ENCODE measurements at regions not wholly inside any gene's neighbourhood (a gene's known extent, or its start where the extent isn't known, plus 50 kb on each side); places are given as distances from the start of the nearest gene placed in this dataset.
"Not testable (repeated sequence)": the region's sequence is repeated elsewhere in the genome, so short reads cannot be mapped to it uniquely, and the experiment has no call there.

- no peak for DNase-seq (ENCODE audit: low read depth)
- H3K4me3 ChIP-seq (ENCODE audit: low read length), result no peak overlapping the region
- TF ChIP-seq CTCF (conservative IDR thresholded peaks at IDR 0.05; ENCODE audit: low read length), result no peak
These were observed 130.8 kb upstream of the MAN2A1 start for GRCh38 chr5:109558952-109559351.

GRCh38 chr5:109558364-109558763 is 131.4 kb upstream of the MAN2A1 start:
- no peak for DNase-seq (ENCODE audit: low read depth)
- no peak for TF ChIP-seq CTCF (conservative IDR thresholded peaks at IDR 0.05; ENCODE audit: low read length)
- H3K4me3 ChIP-seq (ENCODE audit: low read length), result no peak overlapping the region

DNA sequence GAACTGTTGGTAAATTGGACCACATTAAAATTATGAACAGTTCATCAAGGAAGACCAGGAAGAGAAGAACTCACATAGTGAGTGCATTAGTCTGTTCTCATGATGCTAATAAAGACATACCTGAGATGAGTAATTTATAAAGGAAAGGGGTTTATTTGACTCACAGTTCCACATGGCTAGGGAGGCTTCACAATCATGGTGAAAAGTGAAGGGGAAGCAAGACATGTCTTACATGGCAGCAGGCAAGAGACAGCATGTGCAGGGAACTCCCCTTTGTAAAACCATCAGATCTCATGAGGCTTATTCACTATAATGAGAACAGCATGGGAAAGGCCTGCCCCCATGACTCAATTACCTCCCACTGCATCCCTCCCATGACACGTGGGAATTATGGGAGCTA is 135.9 kb upstream of the MAN2A1 start:
- TF ChIP-seq CTCF (conservative IDR thresholded peaks at IDR 0.05; ENCODE audit: low read length), result no peak
- H3K4me3 ChIP-seq (ENCODE audit: low read length), result no peak overlapping the region
- no peak for DNase-seq (ENCODE audit: low read depth)

DNA sequence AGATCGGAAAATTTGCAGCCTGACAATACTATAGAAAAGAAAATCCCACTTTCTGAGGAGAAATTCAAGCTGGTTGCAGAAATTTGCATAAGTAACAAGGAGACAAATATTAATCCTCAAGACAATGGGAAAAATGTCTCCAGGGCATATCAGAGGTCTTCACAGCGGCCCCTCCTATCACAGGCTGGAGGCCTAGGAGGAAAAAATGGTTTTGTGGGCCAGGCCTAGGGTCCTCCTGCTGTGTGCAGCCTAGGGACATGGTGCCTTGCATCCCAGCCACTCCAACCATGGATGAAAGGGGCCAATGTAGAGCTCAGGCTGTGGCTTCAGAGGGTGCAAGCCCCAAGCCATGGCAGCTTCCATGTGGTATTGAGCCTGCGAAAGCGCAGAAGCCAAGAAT is 138.5 kb upstream of the MAN2A1 start:
- not testable (repeated sequence) for DNase-seq (ENCODE audit: low read depth); H3K4me3 ChIP-seq (ENCODE audit: low read length)

DNA sequence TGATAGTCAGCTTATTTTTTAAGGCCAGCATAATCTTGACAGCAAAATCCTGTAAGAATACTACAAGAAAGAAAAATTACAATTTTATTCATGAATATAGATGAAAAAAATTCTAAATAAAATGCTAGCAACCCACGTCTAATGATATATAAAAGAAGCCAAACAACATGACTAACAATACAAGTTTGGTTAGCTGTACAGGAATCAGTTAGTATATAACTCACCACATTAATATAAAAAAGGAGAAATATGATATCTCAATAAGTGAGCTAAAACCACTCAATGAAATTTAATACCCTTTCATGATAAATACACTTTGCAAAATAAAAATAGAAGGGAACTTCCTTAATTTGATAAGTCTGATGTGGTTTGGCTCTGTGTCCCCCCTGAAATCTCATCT is 139.7 kb upstream of the MAN2A1 start:
- TF ChIP-seq CTCF (conservative IDR thresholded peaks at IDR 0.05; ENCODE audit: low read length), result no peak
- no peak for DNase-seq (ENCODE audit: low read depth)
- no peak overlapping the region for H3K4me3 ChIP-seq (ENCODE audit: low read length)

GRCh38 chr5:109546461-109546860 is 136.7 kb upstream of the PJA2 start:
- no peak overlapping the region for H3K4me3 ChIP-seq (ENCODE audit: low read length)
- TF ChIP-seq CTCF (conservative IDR thresholded peaks at IDR 0.05; ENCODE audit: low read length), result no peak
- DNase-seq (ENCODE audit: low read depth), result no peak

DNA sequence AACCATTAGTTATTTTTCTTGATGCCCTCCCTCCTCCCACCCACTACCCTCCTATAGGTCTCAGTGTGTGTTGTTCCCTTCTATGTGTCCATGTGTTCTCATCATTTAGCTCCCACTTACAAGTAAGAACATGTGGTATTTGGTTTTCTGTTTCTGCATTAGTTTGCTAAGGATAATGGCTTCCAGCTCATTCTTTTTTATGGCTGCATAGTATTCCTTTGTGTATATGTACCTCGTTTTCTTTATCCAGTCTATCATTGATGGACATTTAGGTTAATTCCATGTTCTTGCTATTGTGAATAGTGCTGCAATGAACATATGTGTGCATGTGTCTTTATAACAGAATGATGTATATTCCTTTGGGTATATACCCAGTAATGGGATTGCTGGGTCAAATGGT is 135.1 kb upstream of the PJA2 start:
- not testable (repeated sequence) for H3K4me3 ChIP-seq (ENCODE audit: low read length); DNase-seq (ENCODE audit: low read depth)

DNA sequence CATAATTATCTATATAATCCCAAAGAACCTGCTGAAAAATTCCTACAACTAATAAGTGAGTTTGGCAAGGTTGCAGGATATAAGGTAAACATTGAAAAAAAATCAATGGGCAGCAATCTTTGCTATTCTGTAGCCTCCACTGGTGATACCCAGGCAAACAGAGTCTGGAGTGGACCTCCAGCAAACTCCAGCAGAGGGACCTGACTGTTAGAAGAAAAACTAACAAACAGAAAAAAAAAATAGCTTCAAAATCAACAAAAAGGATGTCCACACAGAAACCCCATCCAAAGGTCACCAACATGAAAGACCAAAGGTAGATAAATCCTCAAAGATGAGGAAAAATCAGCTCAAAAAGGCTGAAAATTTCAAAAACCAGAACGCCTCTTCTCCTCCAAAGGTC is 128.9 kb upstream of the PJA2 start:
- not testable (repeated sequence) for H3K4me3 ChIP-seq (ENCODE audit: low read length); DNase-seq (ENCODE audit: low read depth)

DNA sequence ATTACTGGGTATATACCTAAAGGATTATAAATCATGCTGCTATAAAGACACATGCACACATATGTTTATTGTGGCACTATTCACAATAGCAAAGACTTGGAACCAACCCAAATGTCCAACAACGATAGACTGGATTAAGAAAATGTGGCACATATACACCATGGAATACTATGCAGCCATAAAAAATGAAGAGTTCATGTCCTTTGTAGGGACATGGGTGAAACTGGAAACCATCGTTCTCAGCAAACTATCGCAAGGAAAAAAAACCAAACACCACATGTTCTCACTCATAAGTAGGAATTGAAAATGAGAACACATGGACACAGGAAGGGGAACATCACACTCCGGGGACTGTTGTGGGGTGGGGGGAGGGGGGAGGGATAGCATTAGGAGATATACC is 125.3 kb upstream of the PJA2 start:
- H3K4me3 ChIP-seq (ENCODE audit: low read length); DNase-seq (ENCODE audit: low read depth): not testable (repeated sequence)

All from AG10803 (cell line).